Neural cell (in vitro differentiated cells): ENCODE measurements at regions not wholly inside any gene's neighbourhood (a gene's known extent, or its start where the extent isn't known, plus 50 kb on each side); places are given as distances from the start of the nearest gene placed in this dataset.

Source experiments
- H2AFZ ChIP-seq: fragments of 200-600, 300-800 bp; sonication (generic), shearing (Covaris generic); 2 replicates; pipeline ENCODE4 v1.6.0; 2014; ENCODE audit warnings: low read depth, mild to moderate bottlenecking, antibody characterized with exemption, low read length, moderate library complexity
- H3F3A ChIP-seq: fragments of 200-600 bp; shearing (Covaris generic); 2 replicates; pipeline ENCODE4 v1.6.1; 2016; ENCODE audit warnings: mild to moderate bottlenecking, moderate library complexity, mixed read lengths, antibody characterized with exemption, low read length; ENCODE audit not compliant: insufficient read depth, poor library complexity, severe bottlenecking
- H3K27ac ChIP-seq: fragments of 200-600, 300-800 bp; sonication (generic), shearing (Covaris generic); 2 replicates; pipeline ENCODE4 v1.5.1; 2014; ENCODE audit warnings: mild to moderate bottlenecking, low read length, moderate library complexity
- H3K27me3 ChIP-seq: fragments of 300-800, 200-600 bp; sonication (generic), shearing (Covaris generic); 2 replicates; pipeline ENCODE4 v1.6.0; 2014; ENCODE audit warnings: mild to moderate bottlenecking, low read depth, low read length, moderate library complexity; ENCODE audit not compliant: insufficient read depth
- H3K36me3 ChIP-seq: fragments of 300-800, 200-600 bp; sonication (generic), shearing (Covaris generic); 2 replicates; pipeline ENCODE4 v1.5.1; 2014; ENCODE audit warnings: mild to moderate bottlenecking, antibody characterized with exemption, low read length, moderate library complexity; ENCODE audit not compliant: insufficient read depth
- H3K4me2 ChIP-seq: fragments of 300-800, 200-600 bp; sonication (generic), shearing (Covaris generic); 2 replicates; pipeline ENCODE4 v1.6.0; 2014; ENCODE audit warnings: mild to moderate bottlenecking, low read length
- H3K4me3 ChIP-seq: fragments of 300-800, 200-600 bp; sonication (generic), shearing (Covaris generic); 2 replicates; pipeline ENCODE4 v1.5.1; 2014; ENCODE audit warnings: mild to moderate bottlenecking, low read length, moderate library complexity
- H3K79me2 ChIP-seq: fragments of 200-600 bp; shearing (Covaris generic); replicated peaks from 2 replicates; pipeline ENCODE4 v1.6.0; 2014; ENCODE audit warnings: mild to moderate bottlenecking, low read length, moderate library complexity; ENCODE audit not compliant: insufficient read depth
- H3K9ac ChIP-seq: fragments of 300-800, 200-600 bp; sonication (generic), shearing (Covaris generic); 2 replicates; pipeline ENCODE4 v1.6.1; 2016; ENCODE audit warnings: mild to moderate bottlenecking, low read length, mixed read lengths
- H3K9me2 ChIP-seq: fragments of 200-600 bp; shearing (Covaris generic); 2 replicates; pipeline ENCODE4 v1.6.1; 2016; ENCODE audit warnings: mild to moderate bottlenecking, low read length, mixed read lengths; ENCODE audit not compliant: insufficient read depth
- H3K9me3 ChIP-seq: fragments of 200-600, 300-800 bp; sonication (generic), shearing (Covaris generic); 2 replicates; pipeline ENCODE4 v1.6.1; 2016; ENCODE audit warnings: mild to moderate bottlenecking, mixed run types, low read length, moderate library complexity, mixed read lengths
- H4K20me1 ChIP-seq: fragments of 200-600 bp; shearing (Covaris generic); 2 replicates; pipeline ENCODE4 v1.6.1; 2016; ENCODE audit warnings: mild to moderate bottlenecking, mixed run types; ENCODE audit not compliant: insufficient read depth
- EP300 ChIP-seq: fragments of 450-650 bp; conservative IDR thresholded peaks from 2 replicates; pipeline ENCODE4 v1.6.1; 2014; ENCODE audit warnings: antibody characterized with exemption, mild to moderate bottlenecking, moderate library complexity; ENCODE audit not compliant: poor library complexity, severe bottlenecking
- EZH2 ChIP-seq: fragments of 200-600, 300-800 bp; shearing (Covaris generic), sonication (generic); IDR thresholded peaks from 2 replicates; pipeline ENCODE4 v1.6.1; 2014; ENCODE audit warnings: antibody characterized with exemption, low read length, borderline replicate concordance, mild to moderate bottlenecking; ENCODE audit not compliant: insufficient read depth, poor library complexity, severe bottlenecking
- MXI1 ChIP-seq: fragments of 450-650 bp; conservative IDR thresholded peaks from 2 replicates; pipeline ENCODE4 v1.6.1; 2014; ENCODE audit warnings: antibody characterized with exemption, mild to moderate bottlenecking; ENCODE audit not compliant: poor library complexity, severe bottlenecking
- POLR2AphosphoS5 ChIP-seq: IDR thresholded peaks from 2 replicates; pipeline ENCODE4 v1.6.1; 2012
- RAD21 ChIP-seq: fragments of 450-650 bp; conservative IDR thresholded peaks from 2 replicates; pipeline ENCODE4 v1.6.1; 2014; ENCODE audit warnings: antibody characterized with exemption, mild to moderate bottlenecking, moderate library complexity
- SMC3 ChIP-seq: fragments of 450-650 bp; conservative IDR thresholded peaks from 2 replicates; pipeline ENCODE4 v1.6.1; 2014; ENCODE audit warnings: antibody characterized with exemption, mild to moderate bottlenecking, moderate library complexity; ENCODE audit not compliant: poor library complexity
- TAF1 ChIP-seq: IDR thresholded peaks from 2 replicates; pipeline ENCODE4 v1.6.1; 2012; ENCODE audit warnings: low read depth
- TF ChIP-seq, protein P1 (sequence below): fragments of 450-650 bp; IDR thresholded peaks from 2 replicates; pipeline ENCODE4 v1.5.1; 2014; ENCODE audit warnings: antibody characterized with exemption, mild to moderate bottlenecking, moderate library complexity; ENCODE audit not compliant: poor library complexity, severe bottlenecking

- Histone ChIP-seq H3K79me2 (no peaks in the 10 kb centered on the region), H3K9me3 (no peaks in the 10 kb centered on the region), H3K27me3 (no peaks in the 10 kb centered on the region), H3K9ac (no peak overlapping the region), H3K36me3 (no peaks in the 10 kb centered on the region), H4K20me1 (no peaks in the 10 kb centered on the region), H3K4me2 (no peak overlapping the region), H3F3A (no peaks in the 10 kb centered on the region), H3K4me3 (no peak overlapping the region), H3K9me2 (no peaks in the 10 kb centered on the region), H3K27ac (no peak overlapping the region), H2AFZ (no peak overlapping the region)
- TF ChIP-seq RAD21 (no peak), EP300 (no peak), EZH2 (no peak), SMC3 (no peak)
- TF ChIP-seq, protein P1, sequence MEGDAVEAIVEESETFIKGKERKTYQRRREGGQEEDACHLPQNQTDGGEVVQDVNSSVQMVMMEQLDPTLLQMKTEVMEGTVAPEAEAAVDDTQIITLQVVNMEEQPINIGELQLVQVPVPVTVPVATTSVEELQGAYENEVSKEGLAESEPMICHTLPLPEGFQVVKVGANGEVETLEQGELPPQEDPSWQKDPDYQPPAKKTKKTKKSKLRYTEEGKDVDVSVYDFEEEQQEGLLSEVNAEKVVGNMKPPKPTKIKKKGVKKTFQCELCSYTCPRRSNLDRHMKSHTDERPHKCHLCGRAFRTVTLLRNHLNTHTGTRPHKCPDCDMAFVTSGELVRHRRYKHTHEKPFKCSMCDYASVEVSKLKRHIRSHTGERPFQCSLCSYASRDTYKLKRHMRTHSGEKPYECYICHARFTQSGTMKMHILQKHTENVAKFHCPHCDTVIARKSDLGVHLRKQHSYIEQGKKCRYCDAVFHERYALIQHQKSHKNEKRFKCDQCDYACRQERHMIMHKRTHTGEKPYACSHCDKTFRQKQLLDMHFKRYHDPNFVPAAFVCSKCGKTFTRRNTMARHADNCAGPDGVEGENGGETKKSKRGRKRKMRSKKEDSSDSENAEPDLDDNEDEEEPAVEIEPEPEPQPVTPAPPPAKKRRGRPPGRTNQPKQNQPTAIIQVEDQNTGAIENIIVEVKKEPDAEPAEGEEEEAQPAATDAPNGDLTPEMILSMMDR: no peak
Observed at GRCh38 chr18:60570172-60570571, 197.6 kb upstream of the MC4R start.

GRCh38 chr18:60577457-60577856, 204.9 kb upstream of the MC4R start:
- H3K27ac ChIP-seq: no peak overlapping the region
- H3K9me2 ChIP-seq: no peaks in the 10 kb centered on the region
- no peaks in the 10 kb centered on the region for H3F3A ChIP-seq
- H3K79me2 ChIP-seq: no peaks in the 10 kb centered on the region
- H3K4me3 ChIP-seq: no peak overlapping the region
- H3K4me2 ChIP-seq: no peak overlapping the region
- TF ChIP-seq TAF1: no peak
- H2AFZ ChIP-seq: no peak overlapping the region
- no peak overlapping the region for H3K9ac ChIP-seq
- H3K27me3 ChIP-seq: no peaks in the 10 kb centered on the region
- H4K20me1 ChIP-seq: no peaks in the 10 kb centered on the region
- H3K36me3 ChIP-seq: no peaks in the 10 kb centered on the region
- no peaks in the 10 kb centered on the region for H3K9me3 ChIP-seq

DNA sequence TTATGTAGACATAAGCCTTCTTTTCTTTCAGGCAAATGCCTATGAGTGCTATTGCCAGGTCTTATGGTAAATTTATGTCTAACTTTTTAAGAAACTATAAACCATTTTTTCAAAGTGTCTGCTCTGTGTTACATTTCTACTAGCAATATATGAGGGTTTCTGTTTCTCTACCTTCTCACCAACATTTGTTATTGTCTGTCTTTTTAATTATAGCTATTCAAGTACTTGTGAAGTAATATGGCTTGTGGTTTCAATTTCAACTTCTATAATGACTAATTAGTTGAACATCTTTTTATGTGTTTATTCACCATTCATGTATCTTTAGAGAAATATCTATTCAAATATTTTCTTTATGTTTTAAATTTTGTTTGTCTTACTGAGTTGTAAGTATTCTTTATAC, 213.1 kb upstream of the MC4R start:
- Histone ChIP-seq H3K79me2 (no peaks in the 10 kb centered on the region), H3K9me2 (no peaks in the 10 kb centered on the region), H3K9me3 (no peaks in the 10 kb centered on the region), H2AFZ (no peak overlapping the region), H3K27ac (no peak overlapping the region), H3F3A (no peaks in the 10 kb centered on the region), H3K36me3 (no peaks in the 10 kb centered on the region), H3K4me2 (no peak overlapping the region), H3K9ac (no peak overlapping the region), H4K20me1 (no peaks in the 10 kb centered on the region), H3K4me3 (no peak overlapping the region), H3K27me3 (no peaks in the 10 kb centered on the region)
- TF ChIP-seq EP300 (no peak), MXI1 (no peak), EZH2 (no peak), POLR2AphosphoS5 (no peak)
- TF ChIP-seq, protein P1: no peak
